ENCODE measurements at regions not wholly inside any gene's neighbourhood (a gene's known extent, or its start where the extent isn't known, plus 50 kb on each side); places are given as distances from the start of the nearest gene placed in this dataset.

DNA sequence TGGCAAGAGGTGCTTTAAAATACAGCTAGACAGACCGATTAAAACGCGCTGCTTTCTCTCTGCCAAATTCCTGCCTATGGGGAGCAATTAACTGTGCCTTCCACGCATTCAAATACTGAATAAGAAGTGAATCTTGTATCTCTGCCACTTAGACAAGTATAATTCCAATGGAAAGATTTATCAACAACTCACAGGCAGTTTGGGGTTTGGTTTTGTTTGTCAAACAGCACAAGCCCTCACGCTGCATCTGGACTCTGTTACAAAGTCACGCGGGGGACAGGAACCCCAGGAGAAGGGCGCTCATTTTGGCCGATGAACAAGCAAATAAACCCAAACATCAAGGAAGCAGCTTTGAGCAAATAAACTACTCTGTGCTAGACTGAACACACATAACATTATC lies 61.8 kb upstream of the TMCO5A start:
- TF ChIP-seq, protein P1, sequence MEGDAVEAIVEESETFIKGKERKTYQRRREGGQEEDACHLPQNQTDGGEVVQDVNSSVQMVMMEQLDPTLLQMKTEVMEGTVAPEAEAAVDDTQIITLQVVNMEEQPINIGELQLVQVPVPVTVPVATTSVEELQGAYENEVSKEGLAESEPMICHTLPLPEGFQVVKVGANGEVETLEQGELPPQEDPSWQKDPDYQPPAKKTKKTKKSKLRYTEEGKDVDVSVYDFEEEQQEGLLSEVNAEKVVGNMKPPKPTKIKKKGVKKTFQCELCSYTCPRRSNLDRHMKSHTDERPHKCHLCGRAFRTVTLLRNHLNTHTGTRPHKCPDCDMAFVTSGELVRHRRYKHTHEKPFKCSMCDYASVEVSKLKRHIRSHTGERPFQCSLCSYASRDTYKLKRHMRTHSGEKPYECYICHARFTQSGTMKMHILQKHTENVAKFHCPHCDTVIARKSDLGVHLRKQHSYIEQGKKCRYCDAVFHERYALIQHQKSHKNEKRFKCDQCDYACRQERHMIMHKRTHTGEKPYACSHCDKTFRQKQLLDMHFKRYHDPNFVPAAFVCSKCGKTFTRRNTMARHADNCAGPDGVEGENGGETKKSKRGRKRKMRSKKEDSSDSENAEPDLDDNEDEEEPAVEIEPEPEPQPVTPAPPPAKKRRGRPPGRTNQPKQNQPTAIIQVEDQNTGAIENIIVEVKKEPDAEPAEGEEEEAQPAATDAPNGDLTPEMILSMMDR (conservative IDR thresholded peaks at IDR 0.05; ENCODE audit: low read depth in 2 of 2), result no peak
- TF ChIP-seq, protein P2, sequence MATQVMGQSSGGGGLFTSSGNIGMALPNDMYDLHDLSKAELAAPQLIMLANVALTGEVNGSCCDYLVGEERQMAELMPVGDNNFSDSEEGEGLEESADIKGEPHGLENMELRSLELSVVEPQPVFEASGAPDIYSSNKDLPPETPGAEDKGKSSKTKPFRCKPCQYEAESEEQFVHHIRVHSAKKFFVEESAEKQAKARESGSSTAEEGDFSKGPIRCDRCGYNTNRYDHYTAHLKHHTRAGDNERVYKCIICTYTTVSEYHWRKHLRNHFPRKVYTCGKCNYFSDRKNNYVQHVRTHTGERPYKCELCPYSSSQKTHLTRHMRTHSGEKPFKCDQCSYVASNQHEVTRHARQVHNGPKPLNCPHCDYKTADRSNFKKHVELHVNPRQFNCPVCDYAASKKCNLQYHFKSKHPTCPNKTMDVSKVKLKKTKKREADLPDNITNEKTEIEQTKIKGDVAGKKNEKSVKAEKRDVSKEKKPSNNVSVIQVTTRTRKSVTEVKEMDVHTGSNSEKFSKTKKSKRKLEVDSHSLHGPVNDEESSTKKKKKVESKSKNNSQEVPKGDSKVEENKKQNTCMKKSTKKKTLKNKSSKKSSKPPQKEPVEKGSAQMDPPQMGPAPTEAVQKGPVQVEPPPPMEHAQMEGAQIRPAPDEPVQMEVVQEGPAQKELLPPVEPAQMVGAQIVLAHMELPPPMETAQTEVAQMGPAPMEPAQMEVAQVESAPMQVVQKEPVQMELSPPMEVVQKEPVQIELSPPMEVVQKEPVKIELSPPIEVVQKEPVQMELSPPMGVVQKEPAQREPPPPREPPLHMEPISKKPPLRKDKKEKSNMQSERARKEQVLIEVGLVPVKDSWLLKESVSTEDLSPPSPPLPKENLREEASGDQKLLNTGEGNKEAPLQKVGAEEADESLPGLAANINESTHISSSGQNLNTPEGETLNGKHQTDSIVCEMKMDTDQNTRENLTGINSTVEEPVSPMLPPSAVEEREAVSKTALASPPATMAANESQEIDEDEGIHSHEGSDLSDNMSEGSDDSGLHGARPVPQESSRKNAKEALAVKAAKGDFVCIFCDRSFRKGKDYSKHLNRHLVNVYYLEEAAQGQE (IDR thresholded peaks at IDR 0.05; ENCODE audit: unreplicated experiment), result no peak
- TF ChIP-seq, protein P3, sequence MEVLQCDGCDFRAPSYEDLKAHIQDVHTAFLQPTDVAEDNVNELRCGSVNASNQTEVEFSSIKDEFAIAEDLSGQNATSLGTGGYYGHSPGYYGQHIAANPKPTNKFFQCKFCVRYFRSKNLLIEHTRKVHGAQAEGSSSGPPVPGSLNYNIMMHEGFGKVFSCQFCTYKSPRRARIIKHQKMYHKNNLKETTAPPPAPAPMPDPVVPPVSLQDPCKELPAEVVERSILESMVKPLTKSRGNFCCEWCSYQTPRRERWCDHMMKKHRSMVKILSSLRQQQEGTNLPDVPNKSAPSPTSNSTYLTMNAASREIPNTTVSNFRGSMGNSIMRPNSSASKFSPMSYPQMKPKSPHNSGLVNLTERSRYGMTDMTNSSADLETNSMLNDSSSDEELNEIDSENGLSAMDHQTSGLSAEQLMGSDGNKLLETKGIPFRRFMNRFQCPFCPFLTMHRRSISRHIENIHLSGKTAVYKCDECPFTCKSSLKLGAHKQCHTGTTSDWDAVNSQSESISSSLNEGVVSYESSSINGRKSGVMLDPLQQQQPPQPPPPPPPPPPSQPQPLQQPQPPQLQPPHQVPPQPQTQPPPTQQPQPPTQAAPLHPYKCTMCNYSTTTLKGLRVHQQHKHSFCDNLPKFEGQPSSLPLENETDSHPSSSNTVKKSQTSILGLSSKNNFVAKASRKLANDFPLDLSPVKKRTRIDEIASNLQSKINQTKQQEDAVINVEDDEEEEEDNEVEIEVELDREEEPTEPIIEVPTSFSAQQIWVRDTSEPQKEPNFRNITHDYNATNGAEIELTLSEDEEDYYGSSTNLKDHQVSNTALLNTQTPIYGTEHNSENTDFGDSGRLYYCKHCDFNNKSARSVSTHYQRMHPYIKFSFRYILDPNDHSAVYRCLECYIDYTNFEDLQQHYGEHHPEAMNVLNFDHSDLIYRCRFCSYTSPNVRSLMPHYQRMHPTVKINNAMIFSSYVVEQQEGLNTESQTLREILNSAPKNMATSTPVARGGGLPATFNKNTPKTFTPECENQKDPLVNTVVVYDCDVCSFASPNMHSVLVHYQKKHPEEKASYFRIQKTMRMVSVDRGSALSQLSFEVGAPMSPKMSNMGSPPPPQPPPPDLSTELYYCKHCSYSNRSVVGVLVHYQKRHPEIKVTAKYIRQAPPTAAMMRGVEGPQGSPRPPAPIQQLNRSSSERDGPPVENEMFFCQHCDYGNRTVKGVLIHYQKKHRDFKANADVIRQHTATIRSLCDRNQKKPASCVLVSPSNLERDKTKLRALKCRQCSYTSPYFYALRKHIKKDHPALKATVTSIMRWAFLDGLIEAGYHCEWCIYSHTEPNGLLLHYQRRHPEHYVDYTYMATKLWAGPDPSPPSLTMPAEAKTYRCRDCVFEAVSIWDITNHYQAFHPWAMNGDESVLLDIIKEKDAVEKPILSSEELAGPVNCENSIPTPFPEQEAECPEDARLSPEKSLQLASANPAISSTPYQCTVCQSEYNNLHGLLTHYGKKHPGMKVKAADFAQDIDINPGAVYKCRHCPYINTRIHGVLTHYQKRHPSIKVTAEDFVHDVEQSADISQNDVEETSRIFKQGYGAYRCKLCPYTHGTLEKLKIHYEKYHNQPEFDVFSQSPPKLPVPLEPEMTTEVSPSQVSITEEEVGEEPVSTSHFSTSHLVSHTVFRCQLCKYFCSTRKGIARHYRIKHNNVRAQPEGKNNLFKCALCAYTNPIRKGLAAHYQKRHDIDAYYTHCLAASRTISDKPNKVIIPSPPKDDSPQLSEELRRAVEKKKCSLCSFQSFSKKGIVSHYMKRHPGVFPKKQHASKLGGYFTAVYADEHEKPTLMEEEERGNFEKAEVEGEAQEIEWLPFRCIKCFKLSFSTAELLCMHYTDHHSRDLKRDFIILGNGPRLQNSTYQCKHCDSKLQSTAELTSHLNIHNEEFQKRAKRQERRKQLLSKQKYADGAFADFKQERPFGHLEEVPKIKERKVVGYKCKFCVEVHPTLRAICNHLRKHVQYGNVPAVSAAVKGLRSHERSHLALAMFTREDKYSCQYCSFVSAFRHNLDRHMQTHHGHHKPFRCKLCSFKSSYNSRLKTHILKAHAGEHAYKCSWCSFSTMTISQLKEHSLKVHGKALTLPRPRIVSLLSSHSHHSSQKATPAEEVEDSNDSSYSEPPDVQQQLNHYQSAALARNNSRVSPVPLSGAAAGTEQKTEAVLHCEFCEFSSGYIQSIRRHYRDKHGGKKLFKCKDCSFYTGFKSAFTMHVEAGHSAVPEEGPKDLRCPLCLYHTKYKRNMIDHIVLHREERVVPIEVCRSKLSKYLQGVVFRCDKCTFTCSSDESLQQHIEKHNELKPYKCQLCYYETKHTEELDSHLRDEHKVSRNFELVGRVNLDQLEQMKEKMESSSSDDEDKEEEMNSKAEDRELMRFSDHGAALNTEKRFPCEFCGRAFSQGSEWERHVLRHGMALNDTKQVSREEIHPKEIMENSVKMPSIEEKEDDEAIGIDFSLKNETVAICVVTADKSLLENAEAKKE (CRISPR knock-in tag; IDR thresholded peaks at IDR 0.05), result no peak
- TF ChIP-seq JUNB (IDR thresholded peaks at IDR 0.05; ENCODE audit: unreplicated experiment) (no peak), EZH2 (IDR thresholded peaks at IDR 0.05; ENCODE audit: low read depth, unreplicated experiment) (no peak), POLR2AphosphoS5 (IDR thresholded peaks at IDR 0.05; ENCODE audit: low read depth) (no peak), CREB1 (CRISPR knock-in tag; IDR thresholded peaks at IDR 0.05; ENCODE audit: low read depth) (no peak)
- TF ChIP-seq, protein P4, sequence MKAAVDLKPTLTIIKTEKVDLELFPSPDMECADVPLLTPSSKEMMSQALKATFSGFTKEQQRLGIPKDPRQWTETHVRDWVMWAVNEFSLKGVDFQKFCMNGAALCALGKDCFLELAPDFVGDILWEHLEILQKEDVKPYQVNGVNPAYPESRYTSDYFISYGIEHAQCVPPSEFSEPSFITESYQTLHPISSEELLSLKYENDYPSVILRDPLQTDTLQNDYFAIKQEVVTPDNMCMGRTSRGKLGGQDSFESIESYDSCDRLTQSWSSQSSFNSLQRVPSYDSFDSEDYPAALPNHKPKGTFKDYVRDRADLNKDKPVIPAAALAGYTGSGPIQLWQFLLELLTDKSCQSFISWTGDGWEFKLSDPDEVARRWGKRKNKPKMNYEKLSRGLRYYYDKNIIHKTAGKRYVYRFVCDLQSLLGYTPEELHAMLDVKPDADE (IDR thresholded peaks at IDR 0.05), result no peak

All from GM23338 (cell line).